ENCODE measurements at regions not wholly inside any gene's neighbourhood (a gene's known extent, or its start where the extent isn't known, plus 50 kb on each side); places are given as distances from the start of the nearest gene placed in this dataset.

GRCh38 chr11:119483341-119483880 lies 60.4 kb upstream of the THY1 start:
- TF ChIP-seq CTCF (conservative IDR thresholded peaks at IDR 0.05 in 1 of 2, IDR thresholded peaks at IDR 0.05 in 1 of 2; ENCODE audit: low read depth in 1 of 2, low read length in 2 of 2) (no peak), EZH2 (IDR thresholded peaks at IDR 0.05; ENCODE audit: low read length, missing control alignments) (no peak)

Measured in fibroblast of lung (primary cell).